Endothelial cell of umbilical vein (primary cell): ENCODE measurements at regions not wholly inside any gene's neighbourhood (a gene's known extent, or its start where the extent isn't known, plus 50 kb on each side); places are given as distances from the start of the nearest gene placed in this dataset.

Experiments
- BruUV-seq: library from RNA; stranded (reverse); fragments of 400-500 nt; replicated peaks from 2 replicates; lab custom pipeline; 2021; lab: Mats Ljungman, UMichigan
- CTCF ChIA-PET: fragments of 300-600, 350-600 bp; sonication (Branson Sonifier 250); formaldehyde crosslinking; loops from one replicate; lab custom pipeline; 2021; ENCODE audit warnings: antibody characterized with exemption, inconsistent platforms; lab: Charles Lee
- POLR2A ChIA-PET: fragments of 300-600, 350-600 bp; sonication (Branson Sonifier 250); formaldehyde crosslinking; loops from one replicate; lab custom pipeline; 2021; ENCODE audit warnings: antibody characterized with exemption, inconsistent platforms; lab: Charles Lee
- DNase-seq: peaks from one replicate; pipeline ENCODE4 v3.0.0-alpha.2; 2011; ENCODE audit warnings: low read depth, low spot score
- FAIRE-seq: peaks from 2 replicates; lab custom pipeline; 2011; peaks lifted over from hg19 to GRCh38; lab: Jason Lieb, UNC
- H2AFZ ChIP-seq: 2 replicates; pipeline ENCODE4 v1.6.0; 2012; ENCODE audit warnings: low read depth, low read length, control low read depth, inconsistent platforms
- H3K27ac ChIP-seq: 2 replicates; pipeline ENCODE4 v1.5.1; 2011; ENCODE audit warnings: low read depth, mild to moderate bottlenecking, control low read depth, low read length, moderate library complexity; ENCODE audit not compliant: insufficient read depth
- H3K27me3 ChIP-seq, 2 experiments: 2 replicates each; pipeline versions ENCODE4 v1.6.0 to v1.6.1; 2011; ENCODE audit warnings: low read length in 2 of 2, mixed read lengths in 1 of 2; ENCODE audit not compliant: control insufficient read depth in 2 of 2, insufficient read depth in 2 of 2
- H3K36me3 ChIP-seq, 2 experiments: 2 replicates in 1 of 2; 3 replicates in 1 of 2; pipeline ENCODE4 v1.5.1; 2011; ENCODE audit warnings: low read length in 2 of 2, mild to moderate bottlenecking in 1 of 2, moderate library complexity in 1 of 2; ENCODE audit not compliant: control insufficient read depth in 2 of 2, insufficient read depth in 2 of 2; ENCODE audit errors: extremely low read depth in 1 of 2
- H3K4me1 ChIP-seq: 3 replicates; pipeline ENCODE4 v1.5.1; 2011; ENCODE audit warnings: mild to moderate bottlenecking, low read length; ENCODE audit not compliant: control insufficient read depth, insufficient read depth; ENCODE audit errors: extremely low read depth
- H3K4me2 ChIP-seq: 2 replicates; pipeline ENCODE4 v1.6.1; 2011; ENCODE audit warnings: low read length, control low read depth, mixed read lengths; ENCODE audit not compliant: insufficient read depth
- H3K4me3 ChIP-seq, 3 experiments: fragments of 200-600 bp in 1 of 3; sonication (generic), shearing (Covaris generic) in 1 of 3; replicated peaks in 1 of 3; 2 replicates each; pipeline ENCODE4 v1.5.1; 2011 to 2016; ENCODE audit warnings: control low read depth in 3 of 3, low read length in 3 of 3, mild to moderate bottlenecking in 2 of 3, inconsistent platforms in 1 of 3, low read depth in 1 of 3, moderate library complexity in 1 of 3; ENCODE audit not compliant: insufficient read depth in 1 of 3
- H3K79me2 ChIP-seq: 2 replicates; pipeline ENCODE4 v1.6.0; 2012; ENCODE audit warnings: low read length, inconsistent platforms; ENCODE audit not compliant: control insufficient read depth, insufficient read depth
- H3K9ac ChIP-seq: replicated peaks from 2 replicates; pipeline ENCODE3; 2011; ENCODE audit warnings: low read length, control low read depth; ENCODE audit not compliant: insufficient read depth; ENCODE audit errors: extremely low read depth
- H3K9me1 ChIP-seq: replicated peaks from 3 replicates; pipeline ENCODE4 v1.6.0; 2011; ENCODE audit warnings: mild to moderate bottlenecking, low read length; ENCODE audit not compliant: control insufficient read depth, insufficient read depth; ENCODE audit errors: extremely low read depth
- H3K9me3 ChIP-seq: replicated peaks from 2 replicates; pipeline ENCODE4 v1.5.1; 2012; ENCODE audit warnings: low read length, inconsistent platforms; ENCODE audit not compliant: control insufficient read depth, insufficient read depth
- H4K20me1 ChIP-seq: replicated peaks from 2 replicates; pipeline ENCODE3; 2011; ENCODE audit warnings: mild to moderate bottlenecking, low read length; ENCODE audit not compliant: control insufficient read depth, insufficient read depth; ENCODE audit errors: extremely low read depth
- EZH2 ChIP-seq: IDR thresholded peaks from 2 replicates; pipeline ENCODE4 v1.6.1; 2012; ENCODE audit warnings: borderline replicate concordance, low read depth, mild to moderate bottlenecking, moderate library complexity, low read length, inconsistent platforms; ENCODE audit not compliant: severe bottlenecking
- FOS ChIP-seq: IDR thresholded peaks from 2 replicates; pipeline ENCODE4 v1.6.1; 2011; ENCODE audit warnings: mild to moderate bottlenecking, low read length, moderate library complexity, borderline replicate concordance; ENCODE audit not compliant: insufficient read depth
- GATA2 ChIP-seq: IDR thresholded peaks from 2 replicates; pipeline ENCODE4 v1.7.0; 2011; ENCODE audit warnings: low read depth, mild to moderate bottlenecking, moderate library complexity, mixed read lengths, low read length; ENCODE audit not compliant: insufficient read length, insufficient read depth
- JUN ChIP-seq: IDR thresholded peaks from 2 replicates; pipeline ENCODE4 v1.6.1; 2011; ENCODE audit warnings: borderline replicate concordance, low read depth; ENCODE audit not compliant: insufficient read length, insufficient read depth
- MYC ChIP-seq: IDR thresholded peaks from one replicate; pipeline ENCODE4 v1.6.1; 2011; ENCODE audit warnings: mild to moderate bottlenecking, low read depth, low read length
- POLR2A ChIP-seq: IDR thresholded peaks from 2 replicates; pipeline ENCODE4 v1.6.1; 2012; ENCODE audit warnings: low read depth, mild to moderate bottlenecking, control low read depth, low read length
- POLR2AphosphoS5 ChIP-seq: IDR thresholded peaks from 2 replicates; pipeline ENCODE4 v1.6.1; 2012; ENCODE audit warnings: low read depth, mild to moderate bottlenecking, control low read depth, low read length, moderate library complexity; ENCODE audit not compliant: insufficient read depth
- dilution Hi-C: fragments of 300-500 bp; cut with MboI; formaldehyde crosslinking; loops from one replicate; pipeline ENCODE4 v1.15.0; 2019; ENCODE audit warnings: low sequenced_read_pairs; ENCODE audit not compliant: extremely low pct_ligation_motif_present
- intact Hi-C: fragments of 100-400 bp; cut with micrococcal nuclease; formaldehyde crosslinking; loops from one replicate; pipeline ENCODE4 v1.10.0; 2022
- TF ChIP-seq, protein P1 (sequence below), 2 donors: IDR thresholded peaks; 1 replicate in 1 of 2; 2 replicates in 1 of 2; pipeline ENCODE4 v1.5.1; 2011; ENCODE audit warnings: low read length in 2 of 2, mild to moderate bottlenecking in 2 of 2, moderate library complexity in 2 of 2, control low read depth in 1 of 2, inconsistent platforms in 1 of 2, low read depth in 1 of 2; ENCODE audit not compliant: insufficient read depth in 1 of 2; ENCODE audit errors: extremely low read depth in 1 of 2
- TF ChIP-seq, protein P2 (sequence below): IDR thresholded peaks from 2 replicates; pipeline ENCODE4 v1.6.1; 2011; ENCODE audit not compliant: insufficient read depth, insufficient read length

DNA sequence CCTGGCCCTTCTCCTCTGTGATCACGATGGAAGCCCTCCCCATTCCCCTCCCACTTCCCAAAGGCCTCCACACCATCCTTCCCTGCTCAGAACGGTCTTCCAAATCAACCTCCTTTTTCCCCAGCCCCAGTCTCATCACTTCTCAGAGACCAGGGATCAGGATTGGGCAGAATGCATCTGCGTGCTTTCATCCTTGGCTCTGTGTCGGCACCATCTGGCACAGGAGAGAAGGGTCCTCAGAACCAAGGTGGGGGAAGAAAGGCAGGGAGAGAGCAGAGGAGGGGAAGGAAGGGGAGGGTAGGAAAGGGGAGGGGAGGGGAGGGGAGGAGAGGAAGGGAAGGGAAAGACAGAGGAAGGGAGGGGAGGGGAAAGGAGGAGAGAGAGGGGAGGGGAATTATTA, 52.4 kb upstream of the FICD start:
- dilution Hi-C loops, result no loop called here

More for the DNA sequence above, 52.4 kb upstream of the FICD start:
- Histone ChIP-seq H4K20me1 (no peaks in the 10 kb centered on the region), H3K79me2 (no peaks in the 10 kb centered on the region), H3K9me3 (no peaks in the 10 kb centered on the region), H2AFZ (no peak overlapping the region), H3K27me3 (no peaks in the 10 kb centered on the region), H3K4me3 (no peak overlapping the region), H3K27ac (no peak overlapping the region), H3K4me1 (no peaks in the 10 kb centered on the region), H3K36me3 (no peaks in the 10 kb centered on the region), H3K9ac (no peak overlapping the region), H3K4me2 (no peak overlapping the region), H3K9me1 (no peaks in the 10 kb centered on the region)
- FAIRE-seq, result no peak
- no TSS peak for BruUV-seq
- TF ChIP-seq GATA2 (no peak), JUN (no peak), MYC (no peak), FOS (no peak), POLR2AphosphoS5 (no peak), POLR2A (no peak), EZH2 (no peak)
- TF ChIP-seq, protein P1, sequence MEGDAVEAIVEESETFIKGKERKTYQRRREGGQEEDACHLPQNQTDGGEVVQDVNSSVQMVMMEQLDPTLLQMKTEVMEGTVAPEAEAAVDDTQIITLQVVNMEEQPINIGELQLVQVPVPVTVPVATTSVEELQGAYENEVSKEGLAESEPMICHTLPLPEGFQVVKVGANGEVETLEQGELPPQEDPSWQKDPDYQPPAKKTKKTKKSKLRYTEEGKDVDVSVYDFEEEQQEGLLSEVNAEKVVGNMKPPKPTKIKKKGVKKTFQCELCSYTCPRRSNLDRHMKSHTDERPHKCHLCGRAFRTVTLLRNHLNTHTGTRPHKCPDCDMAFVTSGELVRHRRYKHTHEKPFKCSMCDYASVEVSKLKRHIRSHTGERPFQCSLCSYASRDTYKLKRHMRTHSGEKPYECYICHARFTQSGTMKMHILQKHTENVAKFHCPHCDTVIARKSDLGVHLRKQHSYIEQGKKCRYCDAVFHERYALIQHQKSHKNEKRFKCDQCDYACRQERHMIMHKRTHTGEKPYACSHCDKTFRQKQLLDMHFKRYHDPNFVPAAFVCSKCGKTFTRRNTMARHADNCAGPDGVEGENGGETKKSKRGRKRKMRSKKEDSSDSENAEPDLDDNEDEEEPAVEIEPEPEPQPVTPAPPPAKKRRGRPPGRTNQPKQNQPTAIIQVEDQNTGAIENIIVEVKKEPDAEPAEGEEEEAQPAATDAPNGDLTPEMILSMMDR (IDR thresholded peaks at IDR 0.05; ENCODE audit: extremely low read depth in 1 of 2, insufficient read depth in 1 of 2, low read depth in 1 of 2, low read length in 2 of 2), result no peak
- TF ChIP-seq, protein P2, sequence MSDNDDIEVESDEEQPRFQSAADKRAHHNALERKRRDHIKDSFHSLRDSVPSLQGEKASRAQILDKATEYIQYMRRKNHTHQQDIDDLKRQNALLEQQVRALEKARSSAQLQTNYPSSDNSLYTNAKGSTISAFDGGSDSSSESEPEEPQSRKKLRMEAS, result no peak
- CTCF ChIA-PET, result no interaction called here
- intact Hi-C loops, result no loop called here
- no peak for DNase-seq
- POLR2A ChIA-PET, result no interaction called here
